Posterior cingulate gyrus (tissue), 11 donors: ENCODE measurements at regions not wholly inside any gene's neighbourhood (a gene's known extent, or its start where the extent isn't known, plus 50 kb on each side); places are given as distances from the start of the nearest gene placed in this dataset.
A peak's percentile ranks its signal among the peaks of the same experiment; 100 is the strongest.

Source experiments
- DNase-seq, 10 donors: peaks; one replicate each; pipeline versions ENCODE4 v3.0.0 to v3.0.0-alpha.2; 2020 to 2021; ENCODE audit warnings: mixed read lengths in 3 of 10
- intact Hi-C: fragments of 100-400 bp; cut with DNase I; formaldehyde crosslinking; loops from one replicate; pipeline ENCODE4 v1.15.1; 2023

DNA sequence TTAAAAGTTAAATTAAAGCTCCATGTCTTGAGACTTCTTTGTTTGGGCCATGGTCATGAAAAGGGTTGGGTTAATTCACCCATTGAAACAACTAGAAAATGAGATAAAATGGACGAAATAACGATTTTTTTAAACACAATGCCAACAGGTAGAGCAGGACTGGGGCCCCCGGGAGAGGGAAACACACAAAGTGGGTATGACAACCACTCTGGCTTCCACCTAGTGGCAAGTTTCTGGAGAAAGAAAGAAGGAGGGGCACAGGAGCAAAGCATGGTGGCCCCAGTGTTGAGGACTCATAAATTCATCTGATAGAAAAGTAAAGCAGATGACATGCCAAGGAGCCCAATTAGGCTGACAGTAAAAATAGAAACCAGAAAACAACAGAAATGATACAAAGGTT is 68.4 kb downstream of the MYEOV start:
- intact Hi-C loops: no loop called here
- no peak for DNase-seq

DNA sequence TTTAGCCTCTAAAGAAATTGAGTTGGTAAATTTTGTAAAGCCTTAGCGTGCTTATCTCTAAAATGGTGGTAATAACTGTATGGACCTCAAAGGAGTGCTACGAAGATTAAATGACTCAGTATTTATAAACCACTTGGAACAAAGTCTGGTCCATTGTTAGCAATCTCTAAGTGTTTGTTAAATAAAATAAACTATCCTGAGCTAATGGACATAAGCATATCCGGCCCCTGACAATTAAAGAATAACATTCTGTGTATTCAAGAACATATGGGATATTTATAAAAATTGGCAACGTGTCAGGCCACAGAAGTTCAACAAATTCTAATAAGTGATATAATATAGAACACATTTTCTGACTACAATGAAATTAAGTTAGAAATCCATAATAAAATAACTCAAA is 71.0 kb downstream of the MYEOV start:
- intact Hi-C loops: no loop called here
- DNase-seq: no peak

DNA sequence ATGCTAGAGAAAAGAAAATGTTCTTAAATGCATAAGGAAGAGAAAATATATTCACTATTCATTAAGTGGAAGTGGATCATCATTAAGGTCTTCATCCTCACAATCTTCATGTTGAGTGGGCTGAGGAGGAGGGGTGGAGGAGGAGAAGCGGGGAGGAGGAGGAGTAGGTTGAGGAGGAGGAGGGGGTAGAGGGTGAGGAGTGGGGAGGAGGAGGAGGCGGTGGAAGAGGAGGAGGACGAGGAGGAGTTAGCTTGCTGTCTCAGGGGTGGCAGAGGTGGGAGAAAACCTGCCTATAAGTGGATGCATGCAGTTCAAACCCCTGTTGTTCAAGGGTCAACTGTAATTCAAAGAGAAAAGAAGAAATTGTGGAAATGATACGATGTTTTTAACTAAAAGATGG is 71.6 kb downstream of the MYEOV start:
- intact Hi-C loops: no loop called here
- DNase-seq: peak in 1 of 10 donors; percentile 30

DNA sequence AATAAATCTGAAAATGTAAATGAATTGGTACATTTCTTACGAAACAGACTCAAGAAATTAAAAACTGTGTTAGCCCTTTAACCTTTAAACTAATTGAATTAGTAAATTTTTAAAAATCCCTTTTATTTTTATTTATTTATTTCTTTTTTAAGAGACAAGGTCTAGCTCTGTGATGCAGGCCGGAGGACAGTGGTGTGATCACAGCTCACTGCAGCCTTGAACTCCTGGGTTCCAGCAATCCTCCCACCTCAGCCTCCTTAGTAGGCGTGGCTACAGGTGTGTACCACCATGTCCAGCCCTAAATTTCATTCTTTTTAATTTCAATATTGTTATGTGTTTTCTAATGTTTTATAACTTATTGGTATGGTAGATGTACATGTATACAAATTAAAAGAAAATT is 72.6 kb downstream of the MYEOV start:
- no peak for DNase-seq
- intact Hi-C loops: no loop called here

DNA sequence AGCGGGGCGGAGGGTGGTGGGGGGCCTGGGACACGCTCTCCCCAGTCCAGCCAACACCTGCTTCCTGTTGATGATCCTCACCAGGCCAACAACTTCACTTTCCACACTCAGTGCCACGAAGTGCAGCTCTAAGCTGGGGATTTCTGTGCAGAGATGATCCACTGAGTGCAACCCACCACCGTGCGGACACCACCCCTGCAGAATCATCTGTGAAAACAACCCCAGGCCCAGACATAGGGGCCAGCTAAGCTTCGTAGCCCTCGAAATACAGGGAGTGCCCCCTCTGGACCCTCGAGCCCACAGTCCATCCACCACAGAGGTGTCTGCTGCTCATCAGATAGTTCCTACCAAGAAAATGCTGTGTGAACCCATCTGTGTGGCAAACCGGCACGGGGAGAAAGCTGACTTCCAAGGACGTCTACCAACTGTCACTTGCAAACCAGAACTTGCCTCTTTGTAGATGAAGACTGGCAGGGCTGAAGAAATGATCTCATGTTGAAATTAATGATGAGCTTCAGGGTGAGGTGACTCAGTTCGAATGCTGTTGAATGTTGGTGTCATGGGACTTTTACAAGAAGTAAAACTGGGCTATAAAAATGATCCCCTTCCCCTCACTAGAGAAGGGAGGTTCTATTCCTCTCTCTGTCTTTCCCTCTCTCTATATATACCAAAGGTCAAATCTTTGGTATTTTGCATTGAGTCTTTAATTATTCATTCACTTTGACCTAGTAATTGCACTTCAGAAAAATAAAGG is 73.4 kb downstream of the MYEOV start:
- intact Hi-C loops: no loop called here
- DNase-seq: peak in 2 of 10 donors; percentile 20 to 72

DNA sequence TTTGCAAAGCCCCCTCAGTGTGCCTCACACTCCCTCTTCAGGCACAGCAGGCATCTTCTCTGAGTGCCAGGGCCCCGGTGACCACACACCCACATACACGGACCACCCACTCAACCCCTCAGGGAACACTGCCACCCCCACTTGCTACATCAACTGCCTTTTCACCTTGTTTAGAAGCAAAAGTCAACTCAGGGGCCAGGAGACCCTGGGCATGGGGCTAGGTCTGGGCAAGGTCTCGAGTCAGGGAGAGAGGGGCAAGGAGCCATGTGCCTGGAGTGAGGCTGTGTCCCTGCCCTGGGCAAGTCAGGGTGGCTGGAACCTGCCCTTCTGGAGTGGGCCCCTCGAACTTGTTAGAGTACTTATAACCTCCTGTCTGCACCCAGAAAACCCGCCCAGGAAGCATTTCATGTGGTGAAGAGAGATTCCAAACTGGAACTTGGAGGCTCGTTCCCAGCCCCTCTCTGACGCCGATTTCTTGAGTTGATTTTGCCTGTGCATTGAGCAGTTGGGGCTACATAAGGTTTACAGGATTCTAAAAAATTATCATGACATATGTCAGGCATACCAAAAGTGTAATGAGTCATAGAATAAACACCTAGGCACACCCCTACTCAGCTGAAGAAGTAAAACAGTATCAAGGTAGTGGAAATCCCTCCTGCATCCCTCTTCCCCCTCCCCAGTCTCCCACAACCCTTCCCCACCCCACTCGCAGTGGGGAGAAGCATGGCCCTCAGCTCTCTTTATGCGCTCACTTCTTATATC is 74.3 kb downstream of the MYEOV start:
- peak in 1 of 10 donors; percentile 33 for DNase-seq
- intact Hi-C loops: no loop called here

DNA sequence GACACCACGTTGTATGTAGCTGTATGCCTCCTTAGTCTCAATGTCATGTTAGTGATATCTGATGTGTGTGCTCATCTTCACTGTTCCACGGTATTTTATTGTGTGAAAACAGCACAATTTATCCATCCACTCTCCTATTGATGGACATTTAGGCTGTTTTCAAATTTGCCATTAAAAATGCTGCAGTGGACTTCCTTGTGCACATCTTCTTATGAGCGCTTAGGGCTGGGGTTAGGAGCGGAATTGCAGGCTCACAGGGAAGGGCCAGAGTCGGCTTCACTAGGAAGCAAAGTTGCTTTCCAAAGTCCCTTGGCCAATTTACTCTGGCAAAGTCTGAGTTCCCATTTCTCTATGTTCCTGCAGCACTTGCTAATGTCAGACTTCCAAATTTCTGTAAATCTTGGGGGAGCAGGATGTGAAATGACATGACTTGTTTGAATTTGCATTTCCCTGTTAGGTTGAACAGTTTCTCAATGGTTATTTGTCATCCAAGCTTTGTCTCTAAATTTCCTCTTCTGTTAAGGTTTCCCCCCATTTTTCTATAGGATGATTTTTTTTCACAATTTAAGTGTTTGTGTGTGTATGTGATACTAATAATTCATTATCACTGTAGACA is 75.4 kb downstream of the MYEOV start:
- no peak for DNase-seq
- intact Hi-C loops: no loop called here

DNA sequence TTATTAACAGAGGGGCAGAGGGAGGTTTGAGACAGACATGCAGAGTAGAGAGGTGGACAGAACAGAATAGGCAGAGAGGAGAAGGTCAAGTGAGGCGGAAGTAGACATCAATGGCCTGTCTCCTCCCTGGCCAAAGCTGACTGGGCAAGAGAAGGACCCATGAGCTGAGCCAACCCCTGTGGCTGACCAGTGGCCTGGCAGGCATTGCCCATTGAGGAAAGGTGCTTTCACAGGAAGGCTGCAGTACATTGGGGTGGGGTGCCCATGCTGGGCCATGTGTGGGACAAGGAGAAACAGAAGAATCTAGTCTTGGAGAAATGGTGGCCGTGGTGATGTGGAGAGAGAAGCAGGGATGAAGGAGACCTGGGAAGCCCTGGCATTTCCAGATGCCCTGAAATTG is 76.0 kb downstream of the MYEOV start:
- intact Hi-C loops: no loop called here
- peak in 2 of 10 donors; percentile 28 to 50 for DNase-seq

DNA sequence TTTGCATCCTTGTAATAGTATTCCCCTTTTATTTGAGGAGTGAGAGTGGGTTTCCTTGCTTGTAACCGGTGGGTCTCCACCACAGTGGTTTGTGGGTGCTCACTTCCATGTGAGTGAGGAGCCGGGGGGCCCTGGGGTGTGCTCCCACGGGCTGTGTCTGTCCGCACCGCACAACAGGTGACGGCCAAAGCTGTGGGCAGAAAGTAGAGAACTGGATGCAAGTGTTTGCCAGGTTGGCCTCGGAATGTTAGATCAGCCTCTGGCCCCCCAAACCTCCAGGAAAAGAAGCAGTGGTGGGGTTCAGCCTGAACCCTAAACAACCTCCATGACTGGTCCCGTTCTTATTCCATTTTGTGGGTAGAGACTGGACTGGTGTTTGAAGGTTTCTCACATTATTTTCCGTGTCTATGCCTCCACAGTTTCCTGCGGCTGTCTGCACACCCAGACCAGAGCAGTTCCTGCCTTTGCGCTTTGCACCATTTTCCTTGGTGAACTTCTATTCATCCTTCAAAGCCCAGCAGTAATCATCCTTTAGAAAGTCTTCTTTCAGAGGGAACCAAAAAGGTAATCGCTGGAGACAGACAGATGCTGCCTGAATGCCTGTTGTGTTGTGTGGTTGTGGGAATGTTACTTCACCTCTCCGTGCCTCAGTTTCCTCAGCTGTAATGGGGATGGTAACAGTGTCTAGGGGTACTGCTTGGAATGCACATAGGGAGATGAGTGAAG is 77.2 kb downstream of the MYEOV start:
- DNase-seq: peak in 1 of 10 donors; percentile 62
- intact Hi-C loops: no loop called here

DNA sequence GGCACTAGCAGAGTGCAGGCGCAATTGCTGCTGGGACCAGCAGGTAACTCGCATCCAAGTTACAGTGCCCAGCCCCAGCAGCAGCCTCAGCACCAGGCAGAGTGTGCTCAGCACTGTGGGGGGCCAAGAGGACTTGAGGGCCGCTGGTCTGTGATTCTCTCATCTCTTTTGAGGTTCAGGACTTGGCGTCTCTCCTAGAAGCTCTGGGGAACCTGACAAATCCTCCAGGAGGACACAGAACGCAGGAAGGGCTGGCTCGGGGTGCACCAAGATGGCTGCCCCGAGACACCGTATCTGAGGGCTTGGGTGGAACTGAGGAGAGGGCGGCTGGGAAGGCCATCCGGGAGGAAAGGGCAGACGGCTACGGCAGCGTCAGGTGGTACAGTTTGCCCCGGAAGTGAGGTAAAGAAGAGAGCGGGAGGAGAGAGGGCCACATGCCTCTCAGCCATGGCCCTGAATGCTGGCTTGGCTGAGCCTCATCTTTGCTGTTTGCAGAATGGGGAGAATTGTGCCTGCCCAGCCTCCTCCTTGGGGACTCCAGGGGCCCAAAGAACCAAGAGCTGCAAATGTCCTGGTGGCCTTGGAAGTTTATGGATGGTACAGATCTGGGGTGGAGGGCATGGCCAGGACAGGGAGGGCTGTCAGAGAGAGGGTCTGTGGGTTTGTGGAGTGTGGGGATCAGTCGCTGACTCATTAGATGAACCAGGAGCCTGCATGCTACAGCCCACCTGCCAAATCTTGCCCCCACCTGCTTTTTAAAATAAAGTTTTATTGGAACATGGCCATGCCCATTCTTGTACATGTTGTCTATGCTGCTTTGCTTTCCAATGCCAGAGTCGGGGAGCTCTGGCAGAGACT is 78.0 kb downstream of the MYEOV start:
- intact Hi-C loops: no loop called here
- peak in 3 of 10 donors; percentile 2 to 60 (median 51) for DNase-seq

DNA sequence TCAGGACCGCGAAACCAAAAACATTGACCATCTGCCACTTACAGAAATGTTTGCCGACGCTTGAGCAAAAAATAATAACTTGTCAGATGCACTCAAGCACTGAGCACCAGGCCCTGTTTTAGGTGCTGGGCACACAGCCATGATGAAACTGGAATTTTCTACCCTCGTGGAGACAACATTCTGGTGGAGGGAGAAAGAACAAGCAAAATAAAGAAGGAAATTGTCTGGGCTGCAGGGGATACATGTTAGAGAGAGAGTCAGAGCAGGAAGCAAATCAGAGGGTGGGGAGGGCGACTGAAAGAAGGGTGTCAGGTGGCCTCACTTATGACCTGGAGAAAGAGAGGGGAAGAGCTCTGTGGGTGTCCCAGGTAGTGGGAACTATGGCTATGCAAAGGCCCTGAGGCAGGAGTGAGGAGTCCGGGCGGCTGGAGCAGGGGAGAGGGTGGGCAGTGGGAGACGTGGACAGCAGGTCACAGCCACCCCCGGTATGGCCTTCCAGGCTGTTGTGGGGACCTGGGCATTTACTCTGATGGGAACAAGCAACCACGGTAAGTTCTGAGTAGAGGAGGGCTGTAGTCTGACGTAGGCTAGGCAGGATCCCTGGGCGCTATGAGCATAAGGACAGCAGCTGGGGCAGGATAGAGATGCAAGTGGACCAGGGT is 78.8 kb downstream of the MYEOV start:
- peak in 3 of 10 donors; percentile 11 to 71 (median 58) for DNase-seq
- intact Hi-C loops: no loop called here

DNA sequence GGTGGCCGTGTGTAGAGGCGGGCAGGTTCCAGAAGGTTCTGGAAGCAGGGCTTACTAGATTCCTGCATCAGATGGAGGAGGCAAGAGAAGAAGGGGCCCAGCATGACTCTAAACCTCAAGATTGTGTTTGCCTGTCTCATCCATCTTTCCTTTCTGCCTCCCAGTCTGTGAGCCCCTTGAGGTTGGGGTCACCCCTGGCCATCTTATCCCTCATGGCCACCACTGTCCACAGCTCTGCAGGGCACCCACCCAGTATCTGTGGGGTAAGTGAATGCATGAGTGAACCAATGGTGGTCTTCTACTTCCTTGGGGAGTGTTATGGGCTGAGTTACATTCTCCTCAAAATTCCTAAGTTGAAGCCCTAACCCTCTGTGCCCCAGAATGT is 79.3 kb downstream of the MYEOV start:
- DNase-seq: no peak
- intact Hi-C loops: no loop called here

DNA sequence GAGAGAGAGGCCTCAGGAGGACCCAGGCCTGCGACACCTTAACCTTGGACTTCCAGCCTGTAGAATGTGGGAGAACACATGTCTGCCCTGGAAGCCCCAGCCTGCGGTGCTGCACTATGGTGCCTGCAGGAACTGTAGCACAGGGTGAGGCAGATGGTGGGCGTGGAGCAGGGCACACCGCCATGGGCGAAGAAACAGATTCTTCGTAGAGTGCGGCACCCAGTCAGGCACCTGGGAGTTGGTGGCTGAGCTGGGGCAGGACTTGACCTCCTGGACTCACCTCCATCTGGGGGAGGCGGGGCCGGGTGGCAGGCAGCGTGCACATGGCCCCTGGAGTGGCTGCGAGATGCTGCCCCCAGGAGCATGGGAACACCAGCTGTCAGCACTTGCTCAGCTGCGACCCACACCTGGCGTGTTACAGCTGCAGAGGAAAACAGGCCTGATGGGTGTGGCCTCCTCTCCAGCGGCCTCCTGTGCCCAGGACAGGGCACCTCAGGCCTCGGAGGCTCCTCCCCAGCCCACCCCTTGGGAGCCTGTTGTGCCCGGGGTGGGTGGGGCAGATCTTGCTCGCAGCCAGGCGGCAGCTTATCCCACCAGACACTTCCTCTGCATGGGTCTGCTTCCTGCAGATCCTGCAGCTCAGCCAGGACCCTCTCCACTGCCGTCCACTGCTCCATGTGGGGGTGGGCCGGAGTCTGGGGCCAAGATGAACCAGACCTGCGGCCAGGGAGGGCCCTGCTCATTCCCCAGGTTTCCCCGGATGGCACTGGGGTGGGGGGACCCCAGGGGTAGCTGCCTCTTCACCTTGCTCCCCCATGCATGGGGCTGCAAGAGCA is 80.4 kb downstream of the MYEOV start:
- intact Hi-C loops: no loop called here

DNA sequence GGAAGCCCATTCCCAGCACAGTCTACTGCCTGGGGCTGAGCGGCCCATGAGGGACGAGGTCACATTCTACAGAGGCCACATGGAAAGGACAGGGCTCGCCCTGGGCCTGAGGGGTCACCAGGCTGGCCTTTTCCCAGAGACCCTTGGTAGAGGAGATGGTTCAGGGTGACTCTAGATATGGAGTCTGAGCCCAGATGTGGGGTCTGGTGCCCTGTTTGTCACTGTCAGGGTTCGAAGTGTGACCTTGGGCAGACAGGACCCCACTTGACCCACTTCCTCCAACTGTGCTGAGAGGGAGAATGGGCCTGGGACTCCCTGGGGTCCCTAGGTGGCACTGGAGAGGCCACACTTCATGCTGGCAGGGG is 81.0 kb downstream of the MYEOV start:
- intact Hi-C loops: no loop called here
- peak in 2 of 10 donors; percentile 7 to 30 for DNase-seq

More for the DNA sequence above, 80.4 kb downstream of the MYEOV start:
- peak in 5 of 10 donors; percentile 13 to 77 (median 59) for DNase-seq

DNA sequence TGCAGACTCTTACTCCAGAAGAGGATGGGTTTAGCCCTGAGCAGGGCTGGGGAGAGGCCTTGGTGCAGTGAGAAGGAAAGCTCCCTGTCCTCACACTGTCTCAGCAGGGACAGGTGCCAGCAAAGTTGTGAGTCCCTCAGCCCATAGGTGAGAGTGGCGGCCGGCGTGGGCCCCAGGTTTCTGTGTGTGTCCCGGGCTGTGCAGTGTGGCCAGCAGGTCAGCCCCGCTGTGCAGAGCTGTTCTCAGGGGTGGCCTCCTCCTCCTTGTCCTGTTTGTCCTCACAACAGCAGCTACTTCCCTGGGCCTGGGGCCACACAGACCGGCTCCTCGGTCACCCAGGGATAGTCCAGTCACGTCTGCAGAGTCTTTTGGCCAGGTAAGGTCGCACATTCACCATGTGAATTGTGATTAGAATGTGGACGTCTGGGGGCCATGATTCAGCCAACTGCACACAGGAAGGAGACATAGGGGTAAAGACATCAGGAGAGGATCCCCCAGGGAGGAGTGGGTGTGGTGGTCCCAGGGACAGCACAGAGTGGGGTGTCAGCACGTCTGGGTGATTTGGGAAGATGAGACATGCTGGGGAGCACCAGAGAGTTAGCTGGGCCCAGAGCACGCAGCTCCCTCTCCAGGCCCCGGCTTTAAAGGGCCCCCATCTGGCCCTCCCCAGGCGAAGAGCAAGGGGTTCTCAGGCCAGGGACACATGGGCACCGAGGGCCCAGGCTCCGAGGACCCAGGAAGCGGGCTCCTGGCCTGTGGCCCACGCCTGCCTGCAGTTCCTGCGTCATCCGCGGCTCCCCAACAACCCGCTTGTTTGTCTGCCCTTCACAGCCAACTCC is 81.6 kb downstream of the MYEOV start:
- DNase-seq: peak in 4 of 10 donors; percentile 7 to 72 (median 66)
- intact Hi-C loops: no loop called here

DNA sequence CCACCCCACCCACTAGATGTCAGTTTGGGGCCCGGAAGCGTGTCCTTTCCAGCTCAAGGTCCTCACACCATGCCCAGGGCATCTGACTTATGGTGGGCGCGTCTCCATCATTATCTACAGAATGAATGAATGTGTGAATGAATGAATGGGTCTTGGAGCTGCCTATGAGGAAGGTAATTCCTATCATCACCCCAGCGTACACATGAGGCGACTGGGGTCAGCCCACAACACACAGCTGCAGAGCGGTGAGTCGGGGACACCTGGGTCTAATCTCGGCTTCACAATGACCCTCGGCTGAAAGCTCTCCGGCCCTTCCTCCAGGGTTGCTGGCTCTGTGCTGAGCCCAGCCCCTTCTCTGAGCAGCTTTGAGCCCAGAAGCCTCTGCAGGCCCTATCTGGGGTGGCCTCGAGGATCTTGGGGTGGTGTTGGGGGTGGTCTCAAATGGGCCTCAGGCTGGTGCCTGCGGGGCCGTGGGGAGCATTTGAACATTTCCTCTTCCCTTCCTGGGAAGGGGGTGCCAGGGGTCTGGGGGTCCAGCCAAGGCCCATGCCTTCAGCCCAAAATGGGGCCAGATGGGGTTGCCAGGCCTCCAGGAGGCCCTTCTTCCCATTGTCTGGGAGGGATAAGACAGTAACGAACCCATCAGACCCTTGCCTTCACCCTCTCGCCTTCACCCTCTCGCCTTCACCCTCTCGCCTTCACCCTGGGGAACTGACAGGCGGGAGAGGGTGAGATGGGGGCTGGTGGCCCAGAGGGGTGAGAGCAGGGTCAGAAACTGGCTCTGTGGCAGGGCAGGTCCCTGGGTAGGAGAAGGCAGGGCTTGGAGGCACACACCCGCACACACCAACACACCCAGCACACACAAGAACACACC is 82.4 kb downstream of the MYEOV start:
- DNase-seq: peak in 1 of 10 donors; percentile 65
- intact Hi-C loops: no loop called here
